Stromal cell of bone marrow (primary cell): ENCODE measurements at regions not wholly inside any gene's neighbourhood (a gene's known extent, or its start where the extent isn't known, plus 50 kb on each side); places are given as distances from the start of the nearest gene placed in this dataset.
"Not testable (repeated sequence)": the region's sequence is repeated elsewhere in the genome, so short reads cannot be mapped to it uniquely, and the experiment has no call there.

Source experiments
- DNase-seq: peaks from one replicate; pipeline ENCODE4 v3.0.0-alpha.2; 2012; ENCODE audit warnings: low read depth

DNA sequence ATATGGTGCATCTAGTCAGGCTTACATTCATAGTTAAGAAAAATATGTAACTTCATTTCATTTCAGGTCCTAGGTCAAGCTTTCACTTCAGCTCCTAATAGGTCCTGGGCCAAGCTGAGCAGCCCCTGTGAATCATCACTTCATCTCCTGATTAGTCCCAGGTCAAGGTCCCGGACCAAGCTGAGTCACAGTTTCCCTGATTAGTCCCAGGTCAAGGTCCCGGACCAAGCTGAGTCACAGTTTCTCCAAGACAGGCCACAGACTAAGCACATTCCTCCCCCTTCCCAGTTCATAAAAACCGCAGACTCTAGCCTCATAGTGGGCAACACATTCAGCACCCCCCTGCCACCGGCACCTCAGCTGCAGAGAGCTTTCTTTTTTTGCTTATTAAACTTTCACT lies 1331.8 kb downstream of the PCDH19 start:
- no peak for DNase-seq

- no peak for DNase-seq
Measured at GRCh38 chrX:99077099-99077498, 1333.0 kb downstream of the PCDH19 start.

- DNase-seq: no peak
Measured at GRCh38 chrX:99073551-99073950, 1336.5 kb downstream of the PCDH19 start.

DNA sequence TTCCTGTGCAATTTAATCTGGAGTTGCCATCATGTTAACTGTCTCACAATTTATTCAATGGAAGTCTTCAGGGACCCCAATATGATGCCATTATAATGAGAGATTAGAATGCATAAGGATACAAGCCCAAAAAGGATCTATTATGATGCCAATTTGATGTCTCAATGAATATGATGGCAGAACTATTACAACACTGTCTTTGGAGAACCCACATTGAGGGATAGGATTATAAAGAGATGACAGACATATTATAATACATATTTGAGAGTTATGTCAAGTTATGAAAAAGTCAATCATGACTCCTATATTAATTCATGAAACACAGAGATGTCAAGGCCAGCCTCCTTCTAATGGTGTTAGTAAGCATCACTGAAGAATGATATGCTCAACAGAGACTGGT lies 1358.4 kb downstream of the PCDH19 start:
- no peak for DNase-seq

DNA sequence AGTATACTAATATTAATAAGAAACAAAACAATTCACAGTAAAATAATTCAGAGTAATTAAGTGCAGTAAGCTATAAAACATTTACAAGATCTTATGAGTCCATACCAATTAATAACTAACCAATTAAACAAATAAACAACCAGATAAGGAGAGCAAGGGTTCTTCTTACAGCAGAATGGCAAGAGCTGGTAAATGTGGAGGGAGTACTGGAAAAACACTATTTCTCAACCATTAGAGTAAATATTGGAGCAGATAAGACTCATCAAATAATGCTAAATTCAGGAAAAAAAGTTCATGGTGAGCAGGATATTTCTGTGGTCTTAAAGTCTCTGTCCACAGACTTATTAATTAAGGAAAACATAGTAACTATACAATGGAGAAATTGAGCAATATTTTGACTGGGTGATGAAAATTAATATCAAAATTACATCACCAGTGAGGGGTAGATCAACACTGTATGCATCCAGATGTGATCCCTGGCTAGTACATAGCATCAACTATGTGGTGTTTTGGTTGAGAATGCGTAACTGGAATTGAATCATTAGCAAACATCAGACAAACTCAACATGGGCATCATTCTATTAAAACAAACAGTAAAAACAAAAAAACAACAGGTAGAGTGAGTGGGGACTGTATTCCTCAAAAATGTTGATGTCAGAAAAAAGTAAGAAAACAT lies 1376.7 kb downstream of the PCDH19 start:
- DNase-seq: no peak

GRCh38 chrX:99010957-99011356 lies 1399.1 kb downstream of the PCDH19 start:
- DNase-seq: no peak

DNA sequence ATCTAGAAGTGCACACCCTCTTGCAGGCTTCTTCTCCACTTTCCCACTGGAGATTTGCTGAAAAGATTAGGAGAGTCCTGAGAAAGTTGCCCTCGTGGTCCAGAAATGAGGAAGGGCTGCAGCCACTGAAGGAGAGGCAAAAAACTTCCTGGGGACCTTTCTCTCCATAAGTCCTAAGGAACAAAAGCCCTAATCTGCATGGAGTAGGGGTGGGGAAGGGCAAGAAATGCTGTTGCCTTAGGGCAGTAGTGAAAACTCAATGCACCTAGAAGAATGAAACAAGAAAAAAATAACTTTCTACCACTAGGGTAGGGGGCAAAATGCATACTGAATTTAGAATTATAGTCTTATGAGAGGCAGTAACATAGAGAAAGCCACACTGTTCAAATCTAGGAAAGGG lies 1408.8 kb downstream of the PCDH19 start:
- DNase-seq: no peak

- DNase-seq: no peak
Measured at GRCh38 chrX:98962996-98963395, 1447.1 kb downstream of the PCDH19 start.

- DNase-seq: no peak
Measured at GRCh38 chrX:98956014-98956413, 1454.1 kb downstream of the PCDH19 start.

DNA sequence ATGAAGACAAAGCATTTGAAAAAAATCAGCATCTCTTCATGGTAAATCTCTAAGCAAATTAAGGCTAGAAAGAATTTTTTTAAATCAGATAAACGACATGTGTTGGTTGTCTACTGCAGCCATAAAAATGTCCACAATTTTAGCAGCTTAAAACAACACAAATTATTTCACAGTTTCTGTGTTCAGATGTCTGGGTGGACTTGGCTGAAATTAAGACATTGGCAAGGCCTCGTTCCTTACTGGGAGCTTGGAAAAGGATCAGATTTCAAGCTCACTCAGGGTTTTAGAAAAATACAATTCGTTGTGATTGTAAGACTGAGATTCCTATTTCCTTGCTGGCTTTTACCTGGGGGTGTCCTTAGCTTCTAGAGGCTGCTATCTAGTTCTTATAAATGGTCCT lies 1470.6 kb downstream of the PCDH19 start:
- DNase-seq: no peak

DNA sequence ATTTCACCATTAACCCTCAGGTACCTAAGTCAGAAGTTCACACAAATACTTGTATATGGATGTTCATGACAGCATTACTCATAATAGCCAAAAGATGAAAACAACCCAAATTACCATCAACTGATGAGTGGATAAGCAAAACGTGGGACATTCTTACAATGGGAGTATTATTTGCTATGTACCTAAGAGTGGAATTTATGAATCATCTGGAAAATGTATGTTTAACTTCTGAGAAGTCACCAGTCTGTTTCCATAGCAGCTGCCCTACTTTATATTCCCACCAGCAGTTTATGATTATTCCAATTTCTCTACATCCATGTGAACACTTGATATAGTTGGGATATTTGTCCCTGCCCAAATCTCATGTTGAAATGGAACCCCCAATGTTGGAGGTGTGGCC lies 1478.9 kb downstream of the PCDH19 start:
- no peak for DNase-seq

GRCh38 chrX:98924511-98924910 lies 1485.6 kb downstream of the PCDH19 start:
- DNase-seq: no peak

GRCh38 chrX:98897191-98897590 lies 1512.9 kb downstream of the PCDH19 start:
- DNase-seq: no peak

DNA sequence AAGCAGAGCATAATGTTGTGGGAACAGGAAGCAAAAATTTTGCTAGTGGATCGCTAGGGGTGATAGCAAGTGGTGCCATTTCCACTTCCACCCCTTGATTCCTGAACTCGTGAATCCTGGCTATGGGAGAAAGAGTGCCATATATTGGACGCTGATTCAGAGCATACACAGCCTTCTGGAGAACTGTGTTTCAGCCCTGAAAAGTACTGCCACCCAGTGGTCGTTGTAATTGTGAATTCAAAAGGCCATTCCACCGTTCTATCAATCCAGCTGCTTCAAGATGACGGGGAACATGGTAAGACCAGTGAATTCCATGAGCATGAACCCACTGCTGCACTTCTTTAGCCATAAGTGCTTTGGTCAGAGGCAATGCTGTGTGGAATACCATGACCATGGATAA lies 1559.4 kb downstream of the PCDH19 start:
- DNase-seq: not testable (repeated sequence)
